ENCODE measurements at regions not wholly inside any gene's neighbourhood (a gene's known extent, or its start where the extent isn't known, plus 50 kb on each side); places are given as distances from the start of the nearest gene placed in this dataset.

GRCh38 chr1:219374636-219375035, 201.0 kb downstream of the LYPLAL1 start:
- no peak overlapping the region for H3K4me3 ChIP-seq (ENCODE audit: low read depth, low read length)
- in situ Hi-C loops (cut with HindIII; ENCODE audit: low pct_ligation_motif_present, low sequenced_read_pairs): no loop called here
- H3K36me3 ChIP-seq (replicated peaks): no peaks in the 10 kb centered on the region
- H3K27me3 ChIP-seq (replicated peaks): no peaks in the 10 kb centered on the region
- TF ChIP-seq, protein P1, sequence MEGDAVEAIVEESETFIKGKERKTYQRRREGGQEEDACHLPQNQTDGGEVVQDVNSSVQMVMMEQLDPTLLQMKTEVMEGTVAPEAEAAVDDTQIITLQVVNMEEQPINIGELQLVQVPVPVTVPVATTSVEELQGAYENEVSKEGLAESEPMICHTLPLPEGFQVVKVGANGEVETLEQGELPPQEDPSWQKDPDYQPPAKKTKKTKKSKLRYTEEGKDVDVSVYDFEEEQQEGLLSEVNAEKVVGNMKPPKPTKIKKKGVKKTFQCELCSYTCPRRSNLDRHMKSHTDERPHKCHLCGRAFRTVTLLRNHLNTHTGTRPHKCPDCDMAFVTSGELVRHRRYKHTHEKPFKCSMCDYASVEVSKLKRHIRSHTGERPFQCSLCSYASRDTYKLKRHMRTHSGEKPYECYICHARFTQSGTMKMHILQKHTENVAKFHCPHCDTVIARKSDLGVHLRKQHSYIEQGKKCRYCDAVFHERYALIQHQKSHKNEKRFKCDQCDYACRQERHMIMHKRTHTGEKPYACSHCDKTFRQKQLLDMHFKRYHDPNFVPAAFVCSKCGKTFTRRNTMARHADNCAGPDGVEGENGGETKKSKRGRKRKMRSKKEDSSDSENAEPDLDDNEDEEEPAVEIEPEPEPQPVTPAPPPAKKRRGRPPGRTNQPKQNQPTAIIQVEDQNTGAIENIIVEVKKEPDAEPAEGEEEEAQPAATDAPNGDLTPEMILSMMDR (IDR thresholded peaks at IDR 0.05; ENCODE audit: low read depth, low read length, missing control alignments): no peak
- H3K27ac ChIP-seq: no peak overlapping the region
- DNase-seq: no peak

- Histone ChIP-seq H3K4me3 (ENCODE audit: low read depth, low read length) (no peak overlapping the region), H3K27ac (no peak overlapping the region), H3K27me3 (replicated peaks) (no peaks in the 10 kb centered on the region), H3K36me3 (replicated peaks) (no peaks in the 10 kb centered on the region)
- TF ChIP-seq, protein P1 (IDR thresholded peaks at IDR 0.05; ENCODE audit: low read depth, low read length, missing control alignments): no peak
- in situ Hi-C loops (cut with HindIII; ENCODE audit: low pct_ligation_motif_present, low sequenced_read_pairs): no loop called here
- no peak for DNase-seq
Measured at GRCh38 chr1:219374046-219374566, 200.4 kb downstream of the LYPLAL1 start.

DNA sequence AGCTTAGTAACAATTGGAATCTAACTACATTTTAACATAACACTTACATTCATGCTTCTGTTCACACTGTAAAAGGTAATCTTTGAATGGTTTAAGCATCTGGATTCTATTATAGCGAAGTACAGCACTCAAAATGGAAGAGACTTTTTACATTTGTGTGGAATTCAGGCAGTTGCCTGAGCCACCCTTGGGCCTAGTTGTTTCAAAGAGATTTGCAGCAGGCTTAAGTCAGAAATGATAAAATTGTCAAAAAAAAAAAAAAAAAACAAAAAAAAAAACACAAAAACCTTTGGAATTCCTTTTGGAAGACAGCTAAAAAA, 199.9 kb downstream of the LYPLAL1 start:
- DNase-seq: no peak
- in situ Hi-C loops (cut with HindIII; ENCODE audit: low pct_ligation_motif_present, low sequenced_read_pairs): no loop called here
- H3K27ac ChIP-seq: no peak overlapping the region
- H3K27me3 ChIP-seq (replicated peaks): no peaks in the 10 kb centered on the region
- no peak overlapping the region for H3K4me3 ChIP-seq (ENCODE audit: low read depth, low read length)
- H3K36me3 ChIP-seq (replicated peaks): no peaks in the 10 kb centered on the region
- TF ChIP-seq, protein P1 (IDR thresholded peaks at IDR 0.05; ENCODE audit: low read depth, low read length, missing control alignments): no peak

GRCh38 chr1:219372916-219373615, 199.4 kb downstream of the LYPLAL1 start:
- in situ Hi-C loops (cut with HindIII; ENCODE audit: low pct_ligation_motif_present, low sequenced_read_pairs): no loop called here
- Histone ChIP-seq H3K27me3 (replicated peaks) (no peaks in the 10 kb centered on the region), H3K4me3 (ENCODE audit: low read depth, low read length) (no peak overlapping the region), H3K27ac (no peak overlapping the region), H3K36me3 (replicated peaks) (no peaks in the 10 kb centered on the region)
- TF ChIP-seq, protein P1 (IDR thresholded peaks at IDR 0.05; ENCODE audit: low read depth, low read length, missing control alignments): no peak
- no peak for DNase-seq

DNA sequence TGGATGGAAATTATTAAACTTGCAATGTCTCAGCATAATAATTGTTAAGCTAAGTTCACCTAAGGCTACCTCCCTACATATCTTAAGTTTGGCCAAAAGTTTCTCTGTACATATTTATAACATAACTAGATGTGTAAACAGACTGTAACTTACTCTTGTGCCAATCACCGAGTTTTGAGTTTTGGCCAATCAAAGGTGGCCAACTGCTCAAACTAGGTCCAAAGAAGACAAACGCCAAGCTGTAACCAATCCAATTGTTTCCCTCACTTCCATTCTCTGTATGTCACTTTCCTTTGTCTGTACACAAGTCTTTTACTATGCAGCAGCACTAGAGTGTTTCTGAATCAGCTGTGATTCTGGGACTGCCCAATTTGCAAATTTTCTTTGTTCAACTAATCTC, 197.8 kb downstream of the LYPLAL1 start:
- Histone ChIP-seq H3K36me3 (replicated peaks) (no peaks in the 10 kb centered on the region), H3K27me3 (replicated peaks) (no peaks in the 10 kb centered on the region), H3K4me3 (ENCODE audit: low read depth, low read length) (no peak overlapping the region), H3K27ac (no peak overlapping the region)
- in situ Hi-C loops (cut with HindIII; ENCODE audit: low pct_ligation_motif_present, low sequenced_read_pairs): no loop called here
- no peak for DNase-seq
- TF ChIP-seq, protein P1 (IDR thresholded peaks at IDR 0.05; ENCODE audit: low read depth, low read length, missing control alignments): no peak

GRCh38 chr1:219367496-219367895, 193.8 kb downstream of the LYPLAL1 start:
- H3K36me3 ChIP-seq (replicated peaks): no peaks in the 10 kb centered on the region
- no peaks in the 10 kb centered on the region for H3K27me3 ChIP-seq (replicated peaks)
- in situ Hi-C loops (cut with HindIII; ENCODE audit: low pct_ligation_motif_present, low sequenced_read_pairs): no loop called here
- DNase-seq: no peak
- TF ChIP-seq, protein P1 (IDR thresholded peaks at IDR 0.05; ENCODE audit: low read depth, low read length, missing control alignments): no peak
- no peak overlapping the region for H3K27ac ChIP-seq
- no peak overlapping the region for H3K4me3 ChIP-seq (ENCODE audit: low read depth, low read length)
